H9 (cell line): ENCODE measurements at regions not wholly inside any gene's neighbourhood (a gene's known extent, or its start where the extent isn't known, plus 50 kb on each side); places are given as distances from the start of the nearest gene placed in this dataset.

ENCODE experiments used
- DNase-seq: peaks from one replicate; pipeline ENCODE4 v3.0.0-alpha.2; 2017
- H2AFZ ChIP-seq: one replicate; pipeline ENCODE4 v1.6.1; 2013; ENCODE audit warnings: mild to moderate bottlenecking, low read length, control low read depth, moderate library complexity
- H2AK5ac ChIP-seq: 2 replicates; pipeline ENCODE4 v1.6.1; 2013; ENCODE audit warnings: low read length, control low read depth, mixed read lengths; ENCODE audit not compliant: insufficient read length
- H2BK120ac ChIP-seq: one replicate; pipeline ENCODE4 v1.6.1; 2013; ENCODE audit warnings: low read depth, mild to moderate bottlenecking, low read length, control low read depth, inconsistent platforms; ENCODE audit not compliant: poor library complexity, severe bottlenecking
- H2BK12ac ChIP-seq: 2 replicates; pipeline ENCODE4 v1.6.1; 2013; ENCODE audit warnings: low read length, control low read depth, mixed read lengths, low read depth; ENCODE audit not compliant: insufficient read length
- H2BK15ac ChIP-seq: 2 replicates; pipeline ENCODE4 v1.6.1; 2013; ENCODE audit warnings: low read depth, low read length, control low read depth
- H2BK20ac ChIP-seq: one replicate; pipeline ENCODE4 v1.6.1; 2013; ENCODE audit warnings: low read depth, mild to moderate bottlenecking, low read length, control low read depth, inconsistent platforms; ENCODE audit not compliant: poor library complexity, severe bottlenecking
- H2BK5ac ChIP-seq: 2 replicates; pipeline ENCODE4 v1.6.1; 2013; ENCODE audit warnings: low read length, control low read depth, mixed read lengths; ENCODE audit not compliant: insufficient read length
- H3K14ac ChIP-seq: 2 replicates; pipeline ENCODE4 v1.6.1; 2013; ENCODE audit warnings: low read length, control low read depth; ENCODE audit not compliant: insufficient read depth
- H3K18ac ChIP-seq: 2 replicates; pipeline ENCODE4 v1.6.1; 2013; ENCODE audit warnings: low read depth, mild to moderate bottlenecking, mixed read lengths, low read length, control low read depth; ENCODE audit not compliant: insufficient read length
- H3K23ac ChIP-seq: 2 replicates; pipeline ENCODE4 v1.6.1; 2013; ENCODE audit warnings: low read length, control low read depth, mixed read lengths, low read depth; ENCODE audit not compliant: insufficient read length
- H3K23me2 ChIP-seq: 2 replicates; pipeline ENCODE4 v1.6.1; 2013; ENCODE audit warnings: low read depth, mild to moderate bottlenecking, mixed read lengths, low read length, control low read depth; ENCODE audit not compliant: insufficient read length, poor library complexity, severe bottlenecking
- H3K27ac ChIP-seq: 2 replicates; pipeline ENCODE4 v1.5.1; 2013; ENCODE audit warnings: low read length, control low read depth, mixed read lengths, low read depth; ENCODE audit not compliant: insufficient read length
- H3K27me3 ChIP-seq: 2 replicates; pipeline ENCODE4 v1.6.1; 2013; ENCODE audit warnings: low read length, control low read depth, inconsistent platforms; ENCODE audit not compliant: insufficient read depth
- H3K4ac ChIP-seq: 2 replicates; pipeline ENCODE4 v1.6.1; 2013; ENCODE audit warnings: low read depth, mild to moderate bottlenecking, control low read depth, inconsistent platforms, low read length, moderate library complexity
- H3K4me1 ChIP-seq: 2 replicates; pipeline ENCODE4 v1.6.1; 2013; ENCODE audit warnings: low read length, control low read depth, inconsistent platforms; ENCODE audit not compliant: insufficient read depth
- H3K4me2 ChIP-seq: 2 replicates; pipeline ENCODE4 v1.6.1; 2013; ENCODE audit warnings: low read length, control low read depth, mixed read lengths; ENCODE audit not compliant: insufficient read length, insufficient read depth
- H3K56ac ChIP-seq: 2 replicates; pipeline ENCODE4 v1.6.1; 2013; ENCODE audit warnings: low read depth, mild to moderate bottlenecking, mixed read lengths, low read length, control low read depth; ENCODE audit not compliant: insufficient read length
- H3K79me1 ChIP-seq: 2 replicates; pipeline ENCODE4 v1.6.1; 2013; ENCODE audit warnings: low read depth, mild to moderate bottlenecking, moderate library complexity, low read length, control low read depth, inconsistent platforms; ENCODE audit not compliant: insufficient read depth, poor library complexity, severe bottlenecking
- H3K79me2 ChIP-seq: 2 replicates; pipeline ENCODE4 v1.6.1; 2013; ENCODE audit warnings: low read length, control low read depth, inconsistent platforms; ENCODE audit not compliant: insufficient read depth
- H3K9ac ChIP-seq: 2 replicates; pipeline ENCODE4 v1.6.1; 2013; ENCODE audit warnings: low read length, control low read depth, mixed read lengths; ENCODE audit not compliant: insufficient read length; ENCODE audit errors: extremely low read depth
- H3K9me3 ChIP-seq: one replicate; pipeline ENCODE4 v1.6.1; 2013; ENCODE audit warnings: low read depth, low read length, inconsistent platforms; ENCODE audit not compliant: control insufficient read depth
- H3T11ph ChIP-seq: one replicate; pipeline ENCODE4 v1.6.1; 2013; ENCODE audit warnings: mild to moderate bottlenecking, low read length, control low read depth, inconsistent platforms
- H4K20me1 ChIP-seq: one replicate; pipeline ENCODE4 v1.6.1; 2013; ENCODE audit not compliant: control insufficient read depth, insufficient read length, insufficient read depth
- H4K5ac ChIP-seq: 2 replicates; pipeline ENCODE4 v1.6.1; 2013; ENCODE audit warnings: low read depth, mild to moderate bottlenecking, mixed read lengths, low read length, control low read depth; ENCODE audit not compliant: insufficient read length
- H4K8ac ChIP-seq: replicated peaks from 2 replicates; pipeline ENCODE4 v1.6.1; 2013; ENCODE audit warnings: low read length, control low read depth, mixed read lengths, low read depth; ENCODE audit not compliant: insufficient read length
- H4K91ac ChIP-seq: 2 replicates; pipeline ENCODE4 v1.6.1; 2013; ENCODE audit warnings: low read depth, mild to moderate bottlenecking, moderate library complexity, mixed read lengths, low read length, control low read depth; ENCODE audit not compliant: insufficient read length
- H3K27ac Mint-ChIP-seq, 3 experiments: 2 replicates in 2 of 3; 3 replicates in 1 of 3; pipeline ENCODE4 v1.8.0; 2020 to 2021; ENCODE audit warnings: mixed read lengths in 3 of 3, mild to moderate bottlenecking in 1 of 3, moderate library complexity in 1 of 3
- H3K27me3 Mint-ChIP-seq: 2 replicates; pipeline ENCODE4 v1.8.0; 2021; ENCODE audit warnings: low read depth, mild to moderate bottlenecking, moderate library complexity, mixed read lengths
- H3K36me3 Mint-ChIP-seq, 3 experiments: 2 replicates in 2 of 3; 3 replicates in 1 of 3; pipeline ENCODE4 v1.8.0; 2020 to 2021; ENCODE audit warnings: low read depth in 3 of 3, mixed read lengths in 3 of 3; ENCODE audit not compliant: insufficient read depth in 1 of 3
- H3K4me1 Mint-ChIP-seq, 2 experiments: 2 replicates each; pipeline ENCODE4 v1.8.0; 2020; ENCODE audit warnings: mixed read lengths in 2 of 2
- H3K4me3 Mint-ChIP-seq, 2 experiments: 2 replicates in 1 of 2; 3 replicates in 1 of 2; pipeline ENCODE4 v1.8.0; 2020 to 2021; ENCODE audit warnings: mild to moderate bottlenecking in 2 of 2, mixed read lengths in 2 of 2, moderate library complexity in 1 of 2
- H3K9me3 Mint-ChIP-seq, 2 experiments: 2 replicates in 1 of 2; 3 replicates in 1 of 2; pipeline ENCODE4 v1.8.0; 2020; ENCODE audit warnings: mild to moderate bottlenecking in 2 of 2, mixed read lengths in 2 of 2, moderate library complexity in 1 of 2
- WGBS: extraction: QIAGEN DNeasy Blood & Tissue Kit; methylation state at CpG from one replicate; pipeline ENCODE4 v1.1.7; 2013; ENCODE audit warnings: missing lambda C conversion rate, low lambda C conversion rate, mixed read lengths; ENCODE audit not compliant: insufficient read length; ENCODE audit errors: extremely low coverage; 5-methylcytosine and 5-hydroxymethylcytosine counted together
- TF ChIP-seq, protein P1 (sequence below): fragments of 200-600 bp; sonication (generic); conservative IDR thresholded peaks from 3 replicates; pipeline ENCODE4 v1.8.0; 2021; ENCODE audit warnings: antibody characterized with exemption, mild to moderate bottlenecking

- no peak overlapping the region for H2BK20ac ChIP-seq
- H3K79me1 ChIP-seq: no peaks in the 10 kb centered on the region
- Mint-ChIP-seq H3K4me3 (no peak overlapping the region), H3K36me3 (no peaks in the 10 kb centered on the region), H3K4me1 (peaks cover 9 to 13% of the 10 kb centered on the region in 2 experiments), H3K27ac (no peak overlapping the region; a peak in 1 of 7 replicates), H3K9me3 (no peaks in the 10 kb centered on the region), H3K27me3 (no peaks in the 10 kb centered on the region)
- H3K9ac ChIP-seq: no peak overlapping the region
- H2BK15ac ChIP-seq: no peak overlapping the region
- H4K91ac ChIP-seq: no peak overlapping the region
- H4K5ac ChIP-seq: no peak overlapping the region
- no peaks in the 10 kb centered on the region for H4K20me1 ChIP-seq
- H2BK120ac ChIP-seq: no peak overlapping the region
- H3K27me3 ChIP-seq: no peaks in the 10 kb centered on the region
- H3K14ac ChIP-seq: no peak overlapping the region
- H3K56ac ChIP-seq: no peak overlapping the region
- H3K23ac ChIP-seq: no peak overlapping the region
- no peak overlapping the region for H2BK5ac ChIP-seq
- no peak overlapping the region for H3T11ph ChIP-seq
- H3K79me2 ChIP-seq: no peaks in the 10 kb centered on the region
- no peak overlapping the region for H2AFZ ChIP-seq
- no peak overlapping the region for H2AK5ac ChIP-seq
- H3K27ac ChIP-seq: no peak overlapping the region
- no peak overlapping the region for H3K18ac ChIP-seq
- no peaks in the 10 kb centered on the region; the same call in 1 of the 2 replicates for H3K4me1 ChIP-seq
- TF ChIP-seq, protein P1, sequence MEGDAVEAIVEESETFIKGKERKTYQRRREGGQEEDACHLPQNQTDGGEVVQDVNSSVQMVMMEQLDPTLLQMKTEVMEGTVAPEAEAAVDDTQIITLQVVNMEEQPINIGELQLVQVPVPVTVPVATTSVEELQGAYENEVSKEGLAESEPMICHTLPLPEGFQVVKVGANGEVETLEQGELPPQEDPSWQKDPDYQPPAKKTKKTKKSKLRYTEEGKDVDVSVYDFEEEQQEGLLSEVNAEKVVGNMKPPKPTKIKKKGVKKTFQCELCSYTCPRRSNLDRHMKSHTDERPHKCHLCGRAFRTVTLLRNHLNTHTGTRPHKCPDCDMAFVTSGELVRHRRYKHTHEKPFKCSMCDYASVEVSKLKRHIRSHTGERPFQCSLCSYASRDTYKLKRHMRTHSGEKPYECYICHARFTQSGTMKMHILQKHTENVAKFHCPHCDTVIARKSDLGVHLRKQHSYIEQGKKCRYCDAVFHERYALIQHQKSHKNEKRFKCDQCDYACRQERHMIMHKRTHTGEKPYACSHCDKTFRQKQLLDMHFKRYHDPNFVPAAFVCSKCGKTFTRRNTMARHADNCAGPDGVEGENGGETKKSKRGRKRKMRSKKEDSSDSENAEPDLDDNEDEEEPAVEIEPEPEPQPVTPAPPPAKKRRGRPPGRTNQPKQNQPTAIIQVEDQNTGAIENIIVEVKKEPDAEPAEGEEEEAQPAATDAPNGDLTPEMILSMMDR: no peak
- no peaks in the 10 kb centered on the region for H3K23me2 ChIP-seq
- no peak overlapping the region for H2BK12ac ChIP-seq
- no peak overlapping the region for H4K8ac ChIP-seq
- WGBS: no CpG with 5 or more reads among the region's 1 CpG
- no peak for DNase-seq
- H3K4ac ChIP-seq: no peak overlapping the region
- H3K9me3 ChIP-seq: no peaks in the 10 kb centered on the region
- H3K4me2 ChIP-seq: no peak overlapping the region
These were observed 250.4 kb downstream of the GPM6A start for GRCh38 chr4:175561696-175562095.
